Mesenchymal stem cell (in vitro differentiated cells and primary cell): ENCODE measurements at regions not wholly inside any gene's neighbourhood (a gene's known extent, or its start where the extent isn't known, plus 50 kb on each side); places are given as distances from the start of the nearest gene placed in this dataset.

Experiments
- DNase-seq: peaks from one replicate; pipeline ENCODE4 v3.0.0-alpha.2; 2013
- H2AFZ ChIP-seq: one replicate; pipeline ENCODE4 v1.6.1; 2013; ENCODE audit warnings: low read depth, mild to moderate bottlenecking, control low read depth, inconsistent platforms, low read length, moderate library complexity
- H2AK5ac ChIP-seq: 2 replicates; pipeline ENCODE4 v1.6.1; 2013; ENCODE audit warnings: low read length, moderate library complexity, mild to moderate bottlenecking, inconsistent platforms; ENCODE audit not compliant: severe bottlenecking
- H2BK120ac ChIP-seq: one replicate; pipeline ENCODE4 v1.6.1; 2013; ENCODE audit warnings: low read depth, mild to moderate bottlenecking, inconsistent platforms, low read length, moderate library complexity
- H2BK12ac ChIP-seq, 2 experiments: one replicate each; pipeline ENCODE4 v1.6.1; 2013; ENCODE audit warnings: inconsistent platforms in 2 of 2, low read length in 2 of 2, mild to moderate bottlenecking in 2 of 2, moderate library complexity in 2 of 2, control low read depth in 1 of 2
- H2BK15ac ChIP-seq: one replicate; pipeline ENCODE4 v1.6.1; 2013; ENCODE audit warnings: mild to moderate bottlenecking, low read depth, inconsistent platforms; ENCODE audit not compliant: poor library complexity, severe bottlenecking
- H2BK5ac ChIP-seq: 2 replicates; pipeline ENCODE4 v1.6.1; 2013; ENCODE audit warnings: low read depth, mild to moderate bottlenecking, low read length, control low read depth, inconsistent platforms; ENCODE audit not compliant: poor library complexity, severe bottlenecking
- H3K14ac ChIP-seq, 2 experiments: one replicate each; pipeline ENCODE4 v1.6.1; 2013; ENCODE audit warnings: inconsistent platforms in 2 of 2, low read length in 2 of 2, control low read depth in 1 of 2, mild to moderate bottlenecking in 1 of 2, moderate library complexity in 1 of 2
- H3K18ac ChIP-seq, 2 experiments: one replicate each; pipeline ENCODE4 v1.6.1; 2013; ENCODE audit warnings: inconsistent platforms in 2 of 2, low read length in 2 of 2, control low read depth in 1 of 2, low read depth in 1 of 2, mild to moderate bottlenecking in 1 of 2
- H3K23ac ChIP-seq, 2 experiments: one replicate each; pipeline ENCODE4 v1.6.1; 2013; ENCODE audit warnings: inconsistent platforms in 2 of 2, low read length in 2 of 2, mild to moderate bottlenecking in 2 of 2, moderate library complexity in 2 of 2, control low read depth in 1 of 2
- H3K27ac ChIP-seq: 2 replicates; pipeline ENCODE4 v1.5.1; 2013; ENCODE audit warnings: mild to moderate bottlenecking, moderate library complexity, low read length, control low read depth, inconsistent platforms; ENCODE audit not compliant: poor library complexity, severe bottlenecking
- H3K27me3 ChIP-seq, 2 experiments: 2 replicates each; pipeline versions ENCODE4 v1.6.1 to v1.7.0; 2013; ENCODE audit warnings: low read length in 2 of 2, mild to moderate bottlenecking in 2 of 2, moderate library complexity in 2 of 2, control low read depth in 1 of 2, inconsistent platforms in 1 of 2; ENCODE audit not compliant: control insufficient read depth in 1 of 2, insufficient read depth in 1 of 2
- H3K36me3 ChIP-seq, 2 experiments: 2 replicates each; pipeline versions ENCODE4 v1.6.1 to v1.7.0; 2013; ENCODE audit warnings: low read length in 2 of 2, control low read depth in 1 of 2, inconsistent platforms in 1 of 2, low read depth in 1 of 2, mild to moderate bottlenecking in 1 of 2; ENCODE audit not compliant: insufficient read depth in 2 of 2, control insufficient read depth in 1 of 2
- H3K4ac ChIP-seq, 2 experiments: one replicate each; pipeline ENCODE4 v1.6.1; 2013; ENCODE audit warnings: inconsistent platforms in 2 of 2, low read length in 2 of 2, mild to moderate bottlenecking in 2 of 2, moderate library complexity in 2 of 2, control low read depth in 1 of 2, low read depth in 1 of 2
- H3K4me1 ChIP-seq: 2 replicates; pipeline ENCODE4 v1.6.1; 2013; ENCODE audit warnings: low read depth, low read length, control low read depth; ENCODE audit not compliant: control insufficient read depth, insufficient read depth
- H3K4me2 ChIP-seq: 2 replicates; pipeline ENCODE4 v1.6.1; 2013; ENCODE audit warnings: low read length, mild to moderate bottlenecking, inconsistent platforms; ENCODE audit not compliant: poor library complexity, severe bottlenecking
- H3K4me3 ChIP-seq, 2 experiments: 2 replicates each; pipeline versions ENCODE4 v1.5.1 to v1.7.0; 2013; ENCODE audit warnings: low read length in 2 of 2, mild to moderate bottlenecking in 2 of 2, control low read depth in 1 of 2, low read depth in 1 of 2; ENCODE audit not compliant: insufficient read depth in 1 of 2
- H3K79me1 ChIP-seq: replicated peaks from 2 replicates; pipeline ENCODE4 v1.6.1; 2013; ENCODE audit warnings: mild to moderate bottlenecking, control low read depth, low read length, inconsistent platforms; ENCODE audit not compliant: poor library complexity, severe bottlenecking
- H3K9ac ChIP-seq: 2 replicates; pipeline ENCODE4 v1.7.0; 2013; ENCODE audit warnings: mild to moderate bottlenecking, low read length, moderate library complexity
- H3K9me3 ChIP-seq: 2 replicates; pipeline ENCODE4 v1.7.0; 2013; ENCODE audit warnings: mild to moderate bottlenecking, low read length; ENCODE audit not compliant: control insufficient read depth
- H4K8ac ChIP-seq: one replicate; pipeline ENCODE4 v1.6.1; 2013; ENCODE audit warnings: inconsistent platforms, mild to moderate bottlenecking, low read length, moderate library complexity
- H4K91ac ChIP-seq: one replicate; pipeline ENCODE4 v1.6.1; 2013; ENCODE audit warnings: mild to moderate bottlenecking, low read length, inconsistent platforms
- WGBS: methylation state at CpG from one replicate; pipeline ENCODE4 v1.1.7; 2013; ENCODE audit warnings: mixed read lengths; 5-methylcytosine and 5-hydroxymethylcytosine counted together

DNA sequence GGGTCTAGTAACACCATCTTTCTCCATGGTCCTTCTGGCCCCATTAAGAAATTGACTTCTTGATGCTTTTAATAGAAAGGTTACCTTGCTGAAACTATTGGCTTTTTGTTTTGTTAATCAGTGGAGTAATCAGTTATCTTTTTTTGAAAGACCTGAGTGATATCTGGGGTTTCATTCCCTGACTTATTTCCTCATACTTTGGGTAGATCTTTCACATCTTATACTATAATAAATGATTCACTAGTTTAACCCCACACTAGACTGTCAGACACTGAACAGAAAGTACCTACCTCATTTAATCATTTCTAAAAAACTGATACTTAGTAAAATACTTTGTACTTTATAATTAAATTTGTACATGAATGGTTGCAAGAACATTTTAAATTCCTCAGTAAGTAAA, 1021.1 kb downstream of the STIM2 start:
- Histone ChIP-seq H3K14ac (no peak overlapping the region), H3K79me1 (no peaks in the 10 kb centered on the region), H3K4me3 (no peak overlapping the region), H2BK15ac (no peak overlapping the region), H3K27ac (no peak overlapping the region), H4K8ac (no peak overlapping the region), H3K4me2 (no peak overlapping the region), H3K23ac (no peak overlapping the region), H3K4ac (no peak overlapping the region), H2BK120ac (no peak overlapping the region), H3K18ac (no peak overlapping the region), H3K4me1 (no peaks in the 10 kb centered on the region), H3K9ac (no peak overlapping the region), H2BK5ac (no peak overlapping the region), H4K91ac (no peak overlapping the region), H3K27me3 (no peaks in the 10 kb centered on the region), H3K36me3 (no peaks in the 10 kb centered on the region), H2AK5ac (no peak overlapping the region), H2AFZ (no peak overlapping the region), H2BK12ac (no peak overlapping the region), H3K9me3 (no peaks in the 10 kb centered on the region)
- no peak for DNase-seq

DNA sequence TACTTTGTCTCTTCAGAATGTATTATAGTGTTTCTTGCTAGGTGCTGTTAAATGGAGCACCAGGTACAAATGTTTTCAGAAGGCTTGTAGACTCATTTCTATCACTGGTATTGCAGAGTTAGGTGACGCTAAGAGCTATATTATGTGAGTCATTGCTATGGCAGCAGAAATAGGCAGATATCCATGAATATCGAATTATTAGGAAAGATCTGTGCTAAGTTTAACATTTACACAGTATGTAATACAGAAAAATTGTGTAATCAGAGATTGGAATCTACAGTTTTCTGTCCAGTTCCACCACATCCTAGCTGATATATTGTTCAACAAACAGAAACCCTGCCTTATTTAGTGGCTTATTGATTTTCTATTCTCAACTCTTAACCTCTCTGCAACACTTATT, 1025.5 kb downstream of the STIM2 start:
- no peak overlapping the region for H2AFZ ChIP-seq
- H2AK5ac ChIP-seq, result no peak overlapping the region
- no peak overlapping the region for H3K27ac ChIP-seq
- no peak overlapping the region for H4K91ac ChIP-seq
- no peak overlapping the region for H2BK120ac ChIP-seq
- whole genome bisulfite sequencing, result 100% methylated on average over 1 of the region's 2 CpGs
- H3K4me1 ChIP-seq, result no peaks in the 10 kb centered on the region
- H3K18ac ChIP-seq, result no peak overlapping the region
- H2BK12ac ChIP-seq, result no peak overlapping the region
- no peaks in the 10 kb centered on the region for H3K36me3 ChIP-seq
- no peak overlapping the region for H3K14ac ChIP-seq
- no peak overlapping the region for H4K8ac ChIP-seq
- H3K4ac ChIP-seq, result no peak overlapping the region
- H3K79me1 ChIP-seq, result no peaks in the 10 kb centered on the region
- no peak overlapping the region for H3K4me3 ChIP-seq
- H3K23ac ChIP-seq, result no peak overlapping the region
- no peaks in the 10 kb centered on the region for H3K27me3 ChIP-seq
- no peak overlapping the region for H3K4me2 ChIP-seq
- H2BK5ac ChIP-seq, result no peak overlapping the region
- no peak for DNase-seq
- no peak overlapping the region for H2BK15ac ChIP-seq
- H3K9ac ChIP-seq, result no peak overlapping the region
- no peaks in the 10 kb centered on the region for H3K9me3 ChIP-seq

- no peaks in the 10 kb centered on the region for H3K79me1 ChIP-seq
- no peaks in the 10 kb centered on the region for H3K36me3 ChIP-seq
- peak overlapping the region; percentile 19 for H2BK5ac ChIP-seq
- H3K18ac ChIP-seq, result no peak overlapping the region
- no peak overlapping the region for H3K4me2 ChIP-seq
- no peaks in the 10 kb centered on the region for H3K27me3 ChIP-seq
- no peak overlapping the region for H2BK12ac ChIP-seq
- H4K91ac ChIP-seq, result no peak overlapping the region
- H3K4me1 ChIP-seq, result no peaks in the 10 kb centered on the region
- H3K4ac ChIP-seq, result no peak overlapping the region
- no peak overlapping the region for H3K27ac ChIP-seq
- H3K23ac ChIP-seq, result no peak overlapping the region
- H3K9ac ChIP-seq, result no peak overlapping the region
- no peak overlapping the region for H2BK120ac ChIP-seq
- H3K14ac ChIP-seq, result no peak overlapping the region
- H3K4me3 ChIP-seq, result no peak overlapping the region
- no peak overlapping the region for H4K8ac ChIP-seq
- no peak overlapping the region for H2AK5ac ChIP-seq
- DNase-seq, result no peak
- H2BK15ac ChIP-seq, result no peak overlapping the region
- no peaks in the 10 kb centered on the region for H3K9me3 ChIP-seq
- WGBS, result no CpG with 5 or more reads among the region's 2 CpGs
- no peak overlapping the region for H2AFZ ChIP-seq
Observed at GRCh38 chr4:27887646-27888045, 1027.0 kb downstream of the STIM2 start.

DNA sequence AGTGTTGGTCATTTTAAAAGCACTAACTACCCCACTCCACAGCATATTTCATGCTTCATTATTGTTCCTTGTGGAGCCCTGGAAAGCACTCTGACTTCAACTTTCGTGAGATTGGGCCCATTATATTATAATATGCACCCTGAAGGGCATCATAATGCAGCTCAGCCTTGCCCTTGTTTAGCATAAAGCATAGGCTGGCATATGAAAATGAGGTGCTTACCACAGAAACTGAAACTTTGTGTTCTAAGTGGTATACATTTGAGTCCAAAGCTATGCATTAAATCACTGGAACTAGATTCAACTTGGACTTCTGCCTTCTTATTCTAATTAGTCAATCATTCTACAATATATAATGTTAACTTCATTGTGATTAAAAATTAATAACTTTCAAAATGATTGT, 1027.9 kb downstream of the STIM2 start:
- Histone ChIP-seq H3K36me3 (no peaks in the 10 kb centered on the region), H4K91ac (no peak overlapping the region), H3K18ac (no peak overlapping the region), H2BK120ac (no peak overlapping the region), H3K9ac (no peak overlapping the region), H2AFZ (no peak overlapping the region), H2AK5ac (no peak overlapping the region), H3K4me1 (no peaks in the 10 kb centered on the region), H4K8ac (no peak overlapping the region), H2BK12ac (no peak overlapping the region), H3K14ac (no peak overlapping the region), H3K23ac (no peak overlapping the region), H2BK15ac (no peak overlapping the region), H3K4me2 (no peak overlapping the region), H3K9me3 (no peaks in the 10 kb centered on the region), H3K27ac (no peak overlapping the region), H3K4me3 (no peak overlapping the region), H3K4ac (no peak overlapping the region), H3K79me1 (no peaks in the 10 kb centered on the region), H2BK5ac (no peak overlapping the region), H3K27me3 (no peaks in the 10 kb centered on the region)
- 14% methylated on average over 1 of the region's 1 CpG for WGBS
- DNase-seq, result no peak
